ENCODE measurements at regions not wholly inside any gene's neighbourhood (a gene's known extent, or its start where the extent isn't known, plus 50 kb on each side); places are given as distances from the start of the nearest gene placed in this dataset.

DNA sequence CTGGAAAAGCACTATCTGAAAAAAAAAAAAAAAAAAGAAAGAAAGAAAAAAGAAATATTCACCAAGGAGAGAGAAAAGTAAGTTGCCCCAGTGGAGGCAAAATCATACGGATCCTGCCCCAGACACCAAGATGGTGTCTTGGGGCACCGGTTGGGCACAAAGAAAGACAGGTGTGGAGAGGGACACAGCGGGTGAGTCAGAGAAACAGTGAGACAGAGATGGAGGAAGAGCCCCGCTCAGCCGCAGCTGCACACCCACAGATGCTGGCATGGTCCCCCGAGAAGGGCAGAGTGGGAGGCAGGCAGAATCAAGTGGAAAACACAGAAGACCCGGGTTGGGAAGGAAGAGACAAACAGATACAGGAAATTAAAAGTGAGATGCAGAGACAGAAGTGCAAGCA is 129.7 kb upstream of the SMAD3 start:
- H3K4me3 ChIP-seq (ENCODE audit: low read length): no peak overlapping the region
- intact Hi-C loops (cut with DNase I): loop anchor here in 1 of 4 donors (10.0 kb wide), 1 partner anchor 899 kb away; no protein-coding TSS in a partner anchor
- peaks cover 7% of the 10 kb centered on the region for H3K4me1 ChIP-seq (ENCODE audit: control insufficient read depth, insufficient read depth, low read length)
- WGBS: 70% methylated on average over 7 of the region's 7 CpGs
- no peak for DNase-seq
- H3K27ac ChIP-seq (ENCODE audit: low read length): no peak overlapping the region
- no peaks in the 10 kb centered on the region for H3K27me3 ChIP-seq (ENCODE audit: control insufficient read depth, insufficient read depth)
- no peak for ATAC-seq
- H3K9me3 ChIP-seq (ENCODE audit: control insufficient read depth, low read length): no peaks in the 10 kb centered on the region

DNA sequence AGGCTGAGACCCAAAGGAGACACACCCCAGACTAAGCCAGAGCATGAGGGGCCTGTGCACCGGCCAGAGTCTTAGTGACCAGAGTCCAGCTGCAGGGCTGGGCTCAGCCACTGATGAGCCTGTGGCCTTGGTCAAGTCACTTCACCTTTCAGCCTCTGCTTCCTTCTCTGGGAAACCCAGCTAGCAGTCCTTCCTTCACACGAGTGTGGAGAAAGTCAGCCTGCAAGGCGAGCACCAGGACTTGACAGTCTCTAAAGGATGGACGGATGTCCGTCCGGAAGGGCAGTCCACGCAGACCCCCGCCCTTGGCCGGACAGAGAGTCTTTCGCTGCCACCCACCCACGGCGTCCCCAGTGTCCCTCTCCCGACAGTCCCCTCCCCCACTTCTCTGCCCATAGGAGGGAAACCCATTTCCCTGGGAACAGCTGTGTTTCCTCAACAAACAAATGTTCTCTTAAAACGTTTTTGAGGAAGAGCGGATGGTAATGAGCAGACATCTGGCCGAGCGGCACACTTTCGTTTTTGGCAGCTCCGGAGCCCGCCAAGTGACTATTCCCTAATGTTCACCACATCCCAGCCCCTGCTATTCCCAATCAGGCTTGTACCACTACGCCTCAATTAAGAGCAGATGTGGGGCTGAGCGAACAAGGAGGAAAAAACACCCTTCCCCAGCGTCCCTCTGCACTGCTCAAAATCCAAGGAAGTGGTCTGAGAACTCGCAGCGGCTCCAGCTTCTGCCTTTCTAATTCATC is 129.1 kb upstream of the SMAD3 start:
- H3K9me3 ChIP-seq (ENCODE audit: control insufficient read depth, low read length): no peaks in the 10 kb centered on the region
- no peaks in the 10 kb centered on the region for H3K27me3 ChIP-seq (ENCODE audit: control insufficient read depth, insufficient read depth)
- peak overlapping the region; percentile 7 for H3K27ac ChIP-seq (ENCODE audit: low read length)
- peaks cover 4% of the 10 kb centered on the region for H3K4me1 ChIP-seq (ENCODE audit: control insufficient read depth, insufficient read depth, low read length)
- WGBS: 43% methylated on average over 25 of the region's 25 CpGs
- H3K4me3 ChIP-seq (ENCODE audit: low read length): peak overlapping the region; percentile 30
- intact Hi-C loops (cut with DNase I): loop anchor here in 1 of 4 donors (10.0 kb wide), 1 partner anchor 899 kb away; no protein-coding TSS in a partner anchor
- ATAC-seq (peak; percentile 53 to 56), DNase-seq (peak; percentile 43 to 82 (median 82))

- H3K27ac ChIP-seq (ENCODE audit: low read length): peak overlapping the region; percentile 5
- ATAC-seq (no peak), DNase-seq (no peak)
- H3K27me3 ChIP-seq (ENCODE audit: control insufficient read depth, insufficient read depth): no peaks in the 10 kb centered on the region
- intact Hi-C loops (cut with DNase I): loop anchor here in 1 of 4 donors (10.0 kb wide), 1 partner anchor 898 kb away; no protein-coding TSS in a partner anchor
- H3K9me3 ChIP-seq (ENCODE audit: control insufficient read depth, low read length): no peaks in the 10 kb centered on the region
- 35% methylated on average over 8 of the region's 8 CpGs for WGBS
- peaks cover under 1% of the 10 kb centered on the region for H3K4me1 ChIP-seq (ENCODE audit: control insufficient read depth, insufficient read depth, low read length)
- no peak overlapping the region for H3K4me3 ChIP-seq (ENCODE audit: low read length)
Observed at GRCh38 chr15:66936861-66937582, 128.4 kb upstream of the SMAD3 start.

GRCh38 chr15:66937588-66937987 is 127.8 kb upstream of the SMAD3 start:
- Histone ChIP-seq H3K27me3 (ENCODE audit: control insufficient read depth, insufficient read depth) (no peaks in the 10 kb centered on the region), H3K4me3 (ENCODE audit: low read length) (no peak overlapping the region), H3K4me1 (ENCODE audit: control insufficient read depth, insufficient read depth, low read length) (no peaks in the 10 kb centered on the region), H3K9me3 (ENCODE audit: control insufficient read depth, low read length) (no peaks in the 10 kb centered on the region), H3K27ac (ENCODE audit: low read length) (no peak overlapping the region)
- intact Hi-C loops (cut with DNase I): loop anchor here in 1 of 4 donors (10.0 kb wide), 1 partner anchor 897 kb away; no protein-coding TSS in a partner anchor
- DNase-seq: no peak
- no peak for ATAC-seq
- WGBS: 98% methylated on average over 3 of the region's 3 CpGs

GRCh38 chr15:66938114-66938830 is 127.1 kb upstream of the SMAD3 start:
- DNase-seq: no peak
- 81% methylated on average over 3 of the region's 3 CpGs for WGBS
- Histone ChIP-seq H3K9me3 (ENCODE audit: control insufficient read depth, low read length) (no peaks in the 10 kb centered on the region), H3K27ac (ENCODE audit: low read length) (no peak overlapping the region), H3K4me1 (ENCODE audit: control insufficient read depth, insufficient read depth, low read length) (no peaks in the 10 kb centered on the region), H3K27me3 (ENCODE audit: control insufficient read depth, insufficient read depth) (no peaks in the 10 kb centered on the region), H3K4me3 (ENCODE audit: low read length) (no peak overlapping the region)
- ATAC-seq: no peak
- intact Hi-C loops (cut with DNase I): loop anchor here in 1 of 4 donors (10.0 kb wide), 1 partner anchor 897 kb away; no protein-coding TSS in a partner anchor

GRCh38 chr15:66939016-66939415 is 126.4 kb upstream of the SMAD3 start:
- Histone ChIP-seq H3K27me3 (ENCODE audit: control insufficient read depth, insufficient read depth) (no peaks in the 10 kb centered on the region), H3K4me3 (ENCODE audit: low read length) (no peak overlapping the region), H3K9me3 (ENCODE audit: control insufficient read depth, low read length) (no peaks in the 10 kb centered on the region), H3K4me1 (ENCODE audit: control insufficient read depth, insufficient read depth, low read length) (no peaks in the 10 kb centered on the region), H3K27ac (ENCODE audit: low read length) (no peak overlapping the region)
- 97% methylated on average over 3 of the region's 3 CpGs for WGBS
- DNase-seq: no peak
- intact Hi-C loops (cut with DNase I): loop anchor here in 1 of 4 donors (10.0 kb wide), 1 partner anchor 896 kb away; no protein-coding TSS in a partner anchor
- ATAC-seq: no peak

- Histone ChIP-seq H3K4me1 (ENCODE audit: control insufficient read depth, insufficient read depth, low read length) (no peaks in the 10 kb centered on the region), H3K4me3 (ENCODE audit: low read length) (no peak overlapping the region), H3K9me3 (ENCODE audit: control insufficient read depth, low read length) (no peaks in the 10 kb centered on the region), H3K27ac (ENCODE audit: low read length) (no peak overlapping the region), H3K27me3 (ENCODE audit: control insufficient read depth, insufficient read depth) (no peaks in the 10 kb centered on the region)
- WGBS: 92% methylated on average over 8 of the region's 8 CpGs
- intact Hi-C loops (cut with DNase I): loop anchor here (10.0 kb wide), 4 partner anchors 125 to 895 kb away; partner anchors contain the start of gene SMAD3 (in 1 of the 4)
- DNase-seq (no peak), ATAC-seq (no peak)
Observed at GRCh38 chr15:66939451-66940023, 125.9 kb upstream of the SMAD3 start.

DNA sequence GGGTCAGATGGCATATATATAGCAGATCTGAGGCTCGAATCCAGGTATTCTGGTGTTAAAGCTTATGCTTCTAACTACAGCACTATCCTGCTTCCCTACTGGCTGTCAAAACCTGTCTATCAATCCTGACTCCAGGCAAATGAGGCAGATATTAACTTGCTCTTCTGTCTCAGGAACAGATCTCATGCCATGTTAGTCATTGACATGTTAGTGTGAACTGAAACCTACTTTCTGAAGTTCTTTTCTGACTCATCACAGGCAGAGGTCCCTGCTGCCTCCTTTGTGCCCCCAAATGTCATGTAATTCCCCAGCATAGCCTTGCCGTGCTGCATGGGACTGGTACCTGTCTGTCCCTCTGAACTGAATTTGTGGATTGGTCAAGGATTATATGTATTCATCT is 125.0 kb upstream of the SMAD3 start:
- Histone ChIP-seq H3K27ac (ENCODE audit: low read length) (no peak overlapping the region), H3K4me3 (ENCODE audit: low read length) (no peak overlapping the region), H3K9me3 (ENCODE audit: control insufficient read depth, low read length) (no peaks in the 10 kb centered on the region), H3K4me1 (ENCODE audit: control insufficient read depth, insufficient read depth, low read length) (no peaks in the 10 kb centered on the region), H3K27me3 (ENCODE audit: control insufficient read depth, insufficient read depth) (no peaks in the 10 kb centered on the region)
- no peak for ATAC-seq
- WGBS: 89% methylated on average over 2 of the region's 2 CpGs
- intact Hi-C loops (cut with DNase I): loop anchor here (10.0 kb wide), 4 partner anchors 124 to 894 kb away; partner anchors contain the start of gene SMAD3 (in 1 of the 4)
- no peak for DNase-seq

DNA sequence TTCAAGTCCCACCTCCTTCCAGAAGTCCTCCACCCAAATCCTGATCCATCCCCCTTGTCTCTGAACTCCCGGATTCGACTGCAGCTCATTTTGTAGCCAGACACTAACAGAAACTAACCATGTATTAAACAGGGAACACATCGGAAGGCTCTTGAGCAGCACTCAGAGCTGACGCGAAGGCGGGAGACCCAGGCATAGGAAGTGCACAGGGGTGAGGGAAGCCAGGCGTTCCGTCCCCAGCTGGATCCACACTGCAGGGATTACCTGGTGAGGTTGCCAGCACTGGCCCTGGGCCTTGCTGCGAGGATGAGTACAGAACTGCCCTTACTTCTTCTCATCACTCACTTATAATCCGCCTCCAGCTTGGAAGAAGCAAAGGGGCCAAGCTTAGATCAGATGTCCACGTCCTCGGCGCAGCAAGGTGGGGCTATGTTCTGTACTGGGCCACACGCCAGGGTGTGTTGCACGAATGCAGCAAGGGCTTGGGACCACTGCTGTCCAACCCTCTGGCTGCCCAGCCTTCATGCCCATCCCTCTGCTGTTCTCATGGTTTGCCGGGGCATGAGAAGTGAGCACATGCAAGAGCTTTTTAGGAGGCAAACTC is 124.2 kb upstream of the SMAD3 start:
- WGBS: 55% methylated on average over 16 of the region's 16 CpGs
- no peaks in the 10 kb centered on the region for H3K27me3 ChIP-seq (ENCODE audit: control insufficient read depth, insufficient read depth)
- ATAC-seq (peak; percentile 16 to 30), DNase-seq (peak in 1 of 3 donors; percentile 66)
- H3K4me1 ChIP-seq (ENCODE audit: control insufficient read depth, insufficient read depth, low read length): no peaks in the 10 kb centered on the region
- H3K27ac ChIP-seq (ENCODE audit: low read length): no peak overlapping the region
- H3K4me3 ChIP-seq (ENCODE audit: low read length): no peak overlapping the region
- intact Hi-C loops (cut with DNase I): loop anchor here (10.0 kb wide), 4 partner anchors 124 to 894 kb away; partner anchors contain the start of gene SMAD3 (in 1 of the 4)
- H3K9me3 ChIP-seq (ENCODE audit: control insufficient read depth, low read length): no peaks in the 10 kb centered on the region

- Histone ChIP-seq H3K4me1 (ENCODE audit: control insufficient read depth, insufficient read depth, low read length) (no peaks in the 10 kb centered on the region), H3K27me3 (ENCODE audit: control insufficient read depth, insufficient read depth) (no peaks in the 10 kb centered on the region), H3K27ac (ENCODE audit: low read length) (no peak overlapping the region), H3K4me3 (ENCODE audit: low read length) (no peak overlapping the region), H3K9me3 (ENCODE audit: control insufficient read depth, low read length) (no peaks in the 10 kb centered on the region)
- 90% methylated on average over 3 of the region's 3 CpGs for WGBS
- intact Hi-C loops (cut with DNase I): loop anchor here (10.0 kb wide), 4 partner anchors 123 to 893 kb away; partner anchors contain the start of gene SMAD3 (in 1 of the 4)
- peak in 1 of 3 donors; percentile 40 for DNase-seq
- ATAC-seq: no peak
Observed at GRCh38 chr15:66941791-66942190, 123.6 kb upstream of the SMAD3 start.
